ENCODE measurements at regions not wholly inside any gene's neighbourhood (a gene's known extent, or its start where the extent isn't known, plus 50 kb on each side); places are given as distances from the start of the nearest gene placed in this dataset.

DNA sequence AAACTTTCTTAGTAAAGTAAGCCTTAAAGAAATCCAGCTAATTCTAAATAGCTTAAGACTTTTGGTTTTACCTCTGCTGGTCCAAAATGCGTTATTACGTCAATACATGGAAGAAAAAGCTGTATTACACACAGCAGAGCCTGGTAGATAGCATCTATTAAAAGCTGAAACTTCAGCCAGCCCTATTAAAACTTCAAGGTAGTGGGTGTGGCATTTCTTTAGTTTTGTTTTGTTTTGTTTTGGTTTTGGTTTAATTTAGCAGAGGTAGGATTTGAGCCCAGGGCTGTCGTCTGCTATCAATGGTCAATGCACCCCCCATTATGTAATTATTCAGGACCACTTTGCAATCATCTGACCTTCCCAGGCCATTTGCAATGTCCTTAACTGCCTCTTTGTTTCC is 318.4 kb upstream of the MAF start:
- no peak for DNase-seq

GRCh38 chr16:79915761-79916160 is 315.2 kb upstream of the MAF start:
- no peak for DNase-seq

GRCh38 chr16:79914961-79915720 is 314.6 kb upstream of the MAF start:
- no peak for DNase-seq

- no peak for DNase-seq
These were observed 312.2 kb upstream of the MAF start for GRCh38 chr16:79912592-79913310.

- no peak for DNase-seq
These were observed 311.1 kb upstream of the MAF start for GRCh38 chr16:79911660-79912059.

DNA sequence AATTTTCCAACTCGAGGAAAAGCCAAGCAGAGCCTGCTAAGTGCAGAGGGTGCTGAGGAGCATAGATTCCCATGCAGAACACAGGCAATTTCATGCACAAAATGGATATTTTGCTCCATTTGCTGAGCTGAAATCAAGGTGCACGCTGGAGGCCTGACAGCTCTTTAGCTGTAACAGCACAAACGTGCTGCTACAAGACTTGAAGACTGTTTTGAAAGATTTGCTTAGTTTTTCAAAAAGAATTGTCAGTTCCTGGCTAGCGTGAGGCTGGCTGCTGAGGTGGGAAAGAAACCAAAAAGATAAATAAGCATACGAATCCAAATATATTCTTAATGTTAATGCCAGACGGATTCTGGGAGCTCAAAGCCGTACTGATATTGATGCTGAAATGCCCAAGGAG is 309.0 kb upstream of the MAF start:
- DNase-seq, result no peak

DNA sequence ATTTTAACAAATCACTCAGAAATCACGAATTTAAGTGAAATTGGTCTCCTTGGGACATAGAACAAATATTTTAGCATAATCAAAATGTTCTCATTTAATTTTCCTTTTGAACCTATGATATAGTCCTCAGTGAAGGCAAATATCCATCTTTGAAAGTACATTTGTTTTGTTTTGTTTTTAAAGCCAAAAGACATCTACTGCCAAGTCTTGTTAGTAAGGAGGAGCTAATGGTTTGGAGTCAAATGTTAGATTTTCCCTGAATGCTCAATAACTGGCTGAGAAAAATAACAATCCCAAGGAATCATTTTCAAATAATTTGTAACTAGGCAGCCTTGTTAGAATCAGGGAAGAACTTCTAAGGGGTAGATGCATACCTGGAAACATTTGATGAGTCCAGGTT is 302.9 kb upstream of the MAF start:
- no peak for DNase-seq

GRCh38 chr16:79902351-79902750 is 301.8 kb upstream of the MAF start:
- DNase-seq, result no peak

- no peak for DNase-seq
These were observed 301.0 kb upstream of the MAF start for GRCh38 chr16:79901522-79901921.

- DNase-seq, result no peak
These were observed 299.2 kb upstream of the MAF start for GRCh38 chr16:79899716-79900115.

GRCh38 chr16:79899316-79899715 is 298.8 kb upstream of the MAF start:
- no peak for DNase-seq

- no peak for DNase-seq
These were observed 298.2 kb upstream of the MAF start for GRCh38 chr16:79898703-79899102.

GRCh38 chr16:79897453-79898146 is 297.1 kb upstream of the MAF start:
- no peak for DNase-seq

DNA sequence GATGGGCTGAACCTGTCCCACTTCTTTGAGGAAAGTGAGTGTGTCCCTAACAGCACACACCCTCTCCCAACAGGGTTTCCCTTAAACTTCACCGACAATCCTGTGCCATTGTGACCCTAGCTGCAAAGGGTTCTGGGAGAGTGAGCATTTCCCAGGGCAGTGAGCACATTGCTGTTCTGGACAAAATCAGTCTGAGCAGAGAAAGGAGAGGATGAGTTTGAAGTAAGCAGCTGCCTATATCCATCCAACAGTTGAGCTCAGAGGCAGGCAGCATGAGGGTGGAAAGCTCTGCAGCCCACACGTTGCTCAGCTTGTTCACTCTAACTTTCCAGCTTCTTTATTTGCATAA is 296.5 kb upstream of the MAF start:
- DNase-seq, result no peak

- DNase-seq, result no peak
These were observed 295.3 kb upstream of the MAF start for GRCh38 chr16:79895917-79896203.

DNA sequence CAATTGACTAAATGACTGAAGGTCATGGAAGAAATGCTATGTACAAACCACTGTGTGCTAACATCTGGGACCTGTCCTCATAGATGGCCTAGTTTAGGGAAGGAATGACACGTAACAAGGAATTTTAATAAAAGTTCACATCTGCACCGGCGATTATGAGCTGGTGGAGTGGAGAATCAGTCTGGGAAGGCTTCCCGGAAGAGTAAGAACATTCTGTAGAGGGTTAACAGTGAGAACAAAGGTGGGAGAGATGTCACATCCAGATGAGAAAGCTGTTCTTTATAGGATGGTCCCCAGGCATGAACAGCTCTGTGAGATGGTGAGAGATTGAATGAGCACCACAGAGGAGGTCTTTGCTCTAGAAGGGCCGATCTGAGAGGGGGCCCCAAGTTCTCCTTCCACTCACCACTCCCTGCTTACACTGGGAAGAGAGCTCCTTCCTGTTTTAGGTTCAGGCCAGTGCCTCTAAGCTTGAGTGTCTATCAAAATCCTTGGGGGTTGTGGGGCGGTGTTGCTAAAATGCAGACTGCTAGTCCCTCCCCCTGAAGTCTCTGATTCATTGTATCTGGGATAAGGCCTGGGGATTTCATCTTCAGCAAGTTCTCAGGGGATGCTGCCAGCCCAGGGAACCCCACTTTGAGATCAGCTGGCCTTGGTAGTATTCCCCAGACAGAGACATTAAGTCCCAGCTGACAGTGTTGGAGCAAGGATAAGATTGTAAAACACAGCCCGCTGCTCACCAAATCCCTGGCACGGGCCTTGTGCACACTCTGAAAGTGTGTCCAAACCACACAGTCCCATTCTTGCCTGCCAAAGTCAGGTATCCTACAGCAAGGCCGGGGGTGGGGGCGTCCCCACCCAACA is 294.7 kb upstream of the MAF start:
- no peak for DNase-seq

GRCh38 chr16:79893445-79893844 is 292.9 kb upstream of the MAF start:
- DNase-seq, result no peak

- DNase-seq, result no peak
These were observed 291.7 kb upstream of the MAF start for GRCh38 chr16:79892278-79892677.

DNA sequence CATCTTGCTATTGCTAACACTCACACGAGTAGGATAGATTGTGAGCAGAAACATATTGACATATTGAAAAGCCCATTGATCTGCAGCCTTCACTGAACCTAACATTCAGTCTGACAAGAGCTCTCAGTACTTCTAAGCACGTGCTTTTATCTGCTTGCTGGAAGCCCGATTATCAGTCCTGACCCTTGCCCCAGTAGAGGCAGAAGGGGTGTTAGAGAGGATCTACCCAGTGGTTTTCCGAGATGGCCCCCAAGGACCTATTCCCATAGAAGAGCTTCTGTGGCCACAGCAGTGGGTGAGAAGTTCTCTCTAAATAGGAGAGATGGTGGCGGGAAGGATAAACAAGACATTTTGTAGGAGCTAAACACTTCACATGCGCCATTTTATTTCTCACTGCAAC is 290.9 kb upstream of the MAF start:
- no peak for DNase-seq

- DNase-seq, result no peak
These were observed 287.3 kb upstream of the MAF start for GRCh38 chr16:79887541-79888540.

- no peak for DNase-seq
These were observed 284.8 kb upstream of the MAF start for GRCh38 chr16:79885320-79885719.

DNA sequence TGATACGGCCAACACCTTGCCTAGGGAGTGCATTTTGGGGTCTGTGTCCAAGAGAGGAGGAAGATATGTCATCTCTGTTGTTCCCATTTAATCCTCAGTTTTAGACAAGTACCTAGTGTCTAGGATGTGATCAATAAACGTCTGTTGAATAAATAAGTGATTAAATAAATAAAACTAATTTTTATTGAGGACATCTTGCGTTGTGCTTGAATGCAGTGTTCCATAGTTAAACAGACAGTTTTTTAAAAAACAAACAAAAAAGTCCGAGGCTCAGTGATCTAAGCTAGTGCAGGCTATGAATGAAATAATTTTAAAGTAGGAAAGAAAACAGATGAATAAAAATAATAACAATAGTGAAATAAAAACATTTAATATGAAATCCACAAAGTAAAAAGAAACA is 283.0 kb upstream of the MAF start:
- no peak for DNase-seq

Measured in CD4-positive, alpha-beta T cell treated with Interleukin-4 for 1 hour (primary cell).